ENCODE measurements at regions not wholly inside any gene's neighbourhood (a gene's known extent, or its start where the extent isn't known, plus 50 kb on each side); places are given as distances from the start of the nearest gene placed in this dataset.
A peak's percentile ranks its signal among the peaks of the same experiment; 100 is the strongest.

GRCh38 chr11:116515664-116516184, 257.1 kb downstream of the BUD13 start:
- TF ChIP-seq, protein P1, sequence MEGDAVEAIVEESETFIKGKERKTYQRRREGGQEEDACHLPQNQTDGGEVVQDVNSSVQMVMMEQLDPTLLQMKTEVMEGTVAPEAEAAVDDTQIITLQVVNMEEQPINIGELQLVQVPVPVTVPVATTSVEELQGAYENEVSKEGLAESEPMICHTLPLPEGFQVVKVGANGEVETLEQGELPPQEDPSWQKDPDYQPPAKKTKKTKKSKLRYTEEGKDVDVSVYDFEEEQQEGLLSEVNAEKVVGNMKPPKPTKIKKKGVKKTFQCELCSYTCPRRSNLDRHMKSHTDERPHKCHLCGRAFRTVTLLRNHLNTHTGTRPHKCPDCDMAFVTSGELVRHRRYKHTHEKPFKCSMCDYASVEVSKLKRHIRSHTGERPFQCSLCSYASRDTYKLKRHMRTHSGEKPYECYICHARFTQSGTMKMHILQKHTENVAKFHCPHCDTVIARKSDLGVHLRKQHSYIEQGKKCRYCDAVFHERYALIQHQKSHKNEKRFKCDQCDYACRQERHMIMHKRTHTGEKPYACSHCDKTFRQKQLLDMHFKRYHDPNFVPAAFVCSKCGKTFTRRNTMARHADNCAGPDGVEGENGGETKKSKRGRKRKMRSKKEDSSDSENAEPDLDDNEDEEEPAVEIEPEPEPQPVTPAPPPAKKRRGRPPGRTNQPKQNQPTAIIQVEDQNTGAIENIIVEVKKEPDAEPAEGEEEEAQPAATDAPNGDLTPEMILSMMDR (IDR thresholded peaks at IDR 0.05; ENCODE audit: unreplicated experiment): no peak
- Mint-ChIP-seq H3K27me3 (peaks cover 22% of the 10 kb centered on the region), H3K4me1 (ENCODE audit: low read depth) (peaks cover 6% of the 10 kb centered on the region), H3K36me3 (ENCODE audit: insufficient read depth) (no peaks in the 10 kb centered on the region), H3K9me3 (ENCODE audit: low read depth) (no peaks in the 10 kb centered on the region), H3K27ac (no peak overlapping the region), H3K4me3 (ENCODE audit: low read depth) (no peak overlapping the region)
- DNase-seq (ENCODE audit: low spot score, unreplicated experiment): no peak

DNA sequence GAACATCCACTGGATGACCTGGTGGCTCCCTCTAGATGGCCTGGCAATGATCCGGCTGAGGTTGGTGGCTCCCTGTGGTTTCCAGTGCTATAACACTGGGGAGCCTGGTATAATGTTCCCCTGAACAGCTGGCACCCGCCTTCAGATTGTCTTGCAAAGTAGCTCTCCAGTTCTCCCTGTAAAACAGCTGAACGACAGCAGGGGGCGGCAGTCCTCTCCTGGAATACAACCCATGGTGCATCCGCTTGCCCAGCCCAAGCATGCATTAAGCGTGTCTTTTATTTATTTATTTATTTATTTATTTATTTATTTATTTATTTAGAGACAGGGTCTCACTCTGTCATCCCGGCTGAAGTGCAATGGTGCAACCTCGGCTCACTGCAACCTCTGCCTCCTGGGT, 258.9 kb downstream of the BUD13 start:
- Mint-ChIP-seq H3K9me3 (ENCODE audit: low read depth) (no peaks in the 10 kb centered on the region), H3K4me3 (ENCODE audit: low read depth) (no peak overlapping the region), H3K27me3 (peaks cover 29% of the 10 kb centered on the region), H3K36me3 (ENCODE audit: insufficient read depth) (no peaks in the 10 kb centered on the region), H3K27ac (no peak overlapping the region), H3K4me1 (ENCODE audit: low read depth) (peaks cover 6% of the 10 kb centered on the region)
- peak; percentile 9 for DNase-seq (ENCODE audit: low spot score, unreplicated experiment)
- TF ChIP-seq, protein P1 (IDR thresholded peaks at IDR 0.05; ENCODE audit: unreplicated experiment): peak; percentile 53

- no peak for DNase-seq (ENCODE audit: low spot score, unreplicated experiment)
- H3K4me1 Mint-ChIP-seq (ENCODE audit: low read depth): peaks cover 6% of the 10 kb centered on the region
- TF ChIP-seq, protein P1 (IDR thresholded peaks at IDR 0.05; ENCODE audit: unreplicated experiment): no peak
- H3K36me3 Mint-ChIP-seq (ENCODE audit: insufficient read depth): no peaks in the 10 kb centered on the region
- no peaks in the 10 kb centered on the region for H3K9me3 Mint-ChIP-seq (ENCODE audit: low read depth)
- H3K27me3 Mint-ChIP-seq: peaks cover 33% of the 10 kb centered on the region
- H3K27ac Mint-ChIP-seq: no peak overlapping the region
- no peak overlapping the region for H3K4me3 Mint-ChIP-seq (ENCODE audit: low read depth)
These were observed 259.4 kb downstream of the BUD13 start for GRCh38 chr11:116513278-116513823.

GRCh38 chr11:116512841-116513240, 259.9 kb downstream of the BUD13 start:
- Mint-ChIP-seq H3K4me3 (ENCODE audit: low read depth) (no peak overlapping the region), H3K27me3 (peaks cover 36% of the 10 kb centered on the region), H3K4me1 (ENCODE audit: low read depth) (peaks cover 6% of the 10 kb centered on the region), H3K9me3 (ENCODE audit: low read depth) (no peaks in the 10 kb centered on the region), H3K27ac (no peak overlapping the region), H3K36me3 (ENCODE audit: insufficient read depth) (no peaks in the 10 kb centered on the region)
- TF ChIP-seq, protein P1 (IDR thresholded peaks at IDR 0.05; ENCODE audit: unreplicated experiment): no peak
- no peak for DNase-seq (ENCODE audit: low spot score, unreplicated experiment)

DNA sequence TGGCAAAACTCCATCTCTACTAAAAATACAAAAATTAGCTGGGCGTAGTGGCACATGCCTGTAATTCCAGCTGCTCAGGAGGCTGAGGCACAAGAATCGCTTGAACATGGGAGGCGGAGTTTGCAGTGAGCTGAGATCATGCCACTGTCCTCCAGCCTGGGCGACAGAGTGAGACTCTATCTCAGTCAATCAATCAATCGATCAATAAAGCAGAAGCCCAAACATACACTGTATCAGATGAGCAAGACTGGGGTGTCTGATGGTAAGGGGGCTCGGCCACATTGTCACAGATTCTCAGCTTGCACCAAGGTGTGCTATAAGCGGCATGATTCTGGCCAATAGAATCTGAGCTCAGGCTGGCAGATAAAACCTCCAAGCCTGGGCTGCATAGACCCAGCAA, 261.1 kb downstream of the BUD13 start:
- TF ChIP-seq, protein P1 (IDR thresholded peaks at IDR 0.05; ENCODE audit: unreplicated experiment): no peak
- Mint-ChIP-seq H3K9me3 (ENCODE audit: low read depth) (no peaks in the 10 kb centered on the region), H3K36me3 (ENCODE audit: insufficient read depth) (no peaks in the 10 kb centered on the region), H3K4me1 (ENCODE audit: low read depth) (peaks cover under 1% of the 10 kb centered on the region), H3K27me3 (peaks cover 46% of the 10 kb centered on the region), H3K27ac (no peak overlapping the region), H3K4me3 (ENCODE audit: low read depth) (no peak overlapping the region)
- no peak for DNase-seq (ENCODE audit: low spot score, unreplicated experiment)

Data from progenitor cell of endocrine pancreas (in vitro differentiated cells).